Heart left ventricle (tissue), 16 donors: ENCODE measurements at regions not wholly inside any gene's neighbourhood (a gene's known extent, or its start where the extent isn't known, plus 50 kb on each side); places are given as distances from the start of the nearest gene placed in this dataset.

Source experiments
- ATAC-seq, 4 donors: fragments of 200-7000 bp; cut with Tn5 transposase; one replicate each; pipeline ENCODE4 v1.9.1; 2020 to 2022; ENCODE audit warnings: moderate library complexity in 4 of 4, mild to moderate bottlenecking in 3 of 4, moderate number of reproducible peaks in 1 of 4
- DNase-seq, 5 donors: peaks; one replicate each; pipeline ENCODE4 v3.0.0-alpha.2; 2020
- H3K27ac ChIP-seq, 12 donors: fragments of 200-600 bp; sonication (generic) in 4 of 12; one replicate each; pipeline versions ENCODE4 v1.5.0 to v1.8.0; 2016 to 2022; ENCODE audit warnings: mild to moderate bottlenecking in 2 of 12
- H3K27me3 ChIP-seq, 9 donors: fragments of 200-600 bp; sonication (generic) in 2 of 9; one replicate each; pipeline versions ENCODE4 v1.5.1 to v1.8.0; 2016 to 2022; ENCODE audit warnings: mild to moderate bottlenecking in 3 of 9
- H3K36me3 ChIP-seq, 9 donors: fragments of 200-600 bp; sonication (generic) in 2 of 9; one replicate each; pipeline versions ENCODE4 v1.5.0 to v1.8.0; 2018 to 2022; ENCODE audit warnings: mild to moderate bottlenecking in 2 of 9
- H3K4me1 ChIP-seq, 12 donors: fragments of 200-600 bp; sonication (generic) in 4 of 12; one replicate each; pipeline versions ENCODE4 v1.5.0 to v1.8.0; 2016 to 2022; ENCODE audit warnings: mild to moderate bottlenecking in 3 of 12
- H3K4me3 ChIP-seq, 12 donors: fragments of 200-600 bp; sonication (generic) in 4 of 12; one replicate each; pipeline versions ENCODE4 v1.5.0 to v1.8.0; 2017 to 2022; ENCODE audit warnings: mild to moderate bottlenecking in 9 of 12, moderate library complexity in 4 of 12
- H3K9me3 ChIP-seq, 12 donors: fragments of 200-600 bp; sonication (generic) in 4 of 12; one replicate each; pipeline versions ENCODE4 v1.5.0 to v1.8.0; 2016 to 2022; ENCODE audit warnings: mild to moderate bottlenecking in 1 of 12
- POLR2A ChIP-seq, 2 donors: fragments of 450-650 bp; IDR thresholded peaks; one replicate each; pipeline ENCODE4 v1.6.1; 2017; ENCODE audit warnings: antibody characterized with exemption in 2 of 2, mild to moderate bottlenecking in 2 of 2, moderate library complexity in 2 of 2
- WGBS, 4 donors: extraction: QIAGEN DNeasy Blood & Tissue Kit in 2 of 4; methylation state at CpG; one replicate each; pipeline versions ENCODE4 v1.1.5 to v1.1.7; 2013 to 2018; 5-methylcytosine and 5-hydroxymethylcytosine counted together
- intact Hi-C, 10 donors: fragments of 100-400 bp; cut with DNase I; formaldehyde crosslinking; loops; one replicate each; pipeline versions ENCODE4 v1.11.1 to v1.14.2; 2022
- TF ChIP-seq, protein P1 (sequence below), 12 donors: fragments of 200-600 bp; sonication (generic) in 4 of 12; IDR thresholded peaks; one replicate each; pipeline versions ENCODE4 v1.5.0 to v1.8.0; 2018 to 2022; ENCODE audit warnings: antibody characterized with exemption in 12 of 12, mild to moderate bottlenecking in 5 of 12
- donor health status: ischemic (EF 13 %, LVEDD 7.1; RV severe dilation, severe dysfunction).
- donor health status: healthy with polysubstance abuse.
- donor health status: DM: no; HTN: yes; CAD: no.
- donor health status: DM: no; HTN: no; CAD: no.
- donor health status: ischemic (EF 25% LVEDD 6.9; RV normal size, moderate dysfunction).
- donor health status: ischemic (EF 25% LVEDD 5.7; RV mildly dilated, moderate dysfunction).
- donor health status: healthy.
- donor health status: DM: yes; HTN: yes; CAD: no.
- donor health status: ischemic (EF 35%, LVEDD 5.7; RV mildly dilated, moderate dysfunction).
- donor health status: nonischemic (EF 11% LVEDD 7.7; RV severe dilation, severe dysfunction).
- donor health status: DM: yes; HTN: yes; CAD: no.
- donor health status: PGD.
- donor health status: ischemic (EF 29% LVEDD 5.4; RV normal size, mild dysfunction).
- donor health status: nonischemic (EF 23%, LVEDD 6.1; RV moderate dilation, normal function).

DNA sequence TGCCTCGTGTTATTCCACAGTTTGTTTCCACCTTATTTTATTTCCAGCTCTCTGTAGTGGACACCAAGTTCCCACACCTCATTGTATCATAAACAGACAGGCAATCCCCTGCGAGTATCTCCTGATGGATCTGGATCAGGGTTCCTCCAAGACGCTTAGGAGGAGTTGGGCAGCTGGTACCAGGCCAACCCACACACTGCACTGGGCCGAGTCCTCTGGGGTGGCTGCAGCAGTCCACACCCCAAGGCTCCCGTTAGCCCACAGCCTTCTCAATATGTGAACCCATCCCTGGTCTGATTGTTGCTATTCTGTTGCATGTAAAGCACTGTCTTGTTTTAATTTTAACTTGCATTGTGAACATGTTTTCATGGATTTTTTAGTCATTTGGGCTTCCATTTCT is 178.8 kb upstream of the RAB6C start:
- intact Hi-C loops: no loop called here
- H3K27ac ChIP-seq: no peak overlapping the region
- ATAC-seq (no peak), DNase-seq (no peak)
- H3K4me3 ChIP-seq: no peak overlapping the region
- H3K27me3 ChIP-seq: peaks cover 0 to 15% (median 3%) of the 10 kb centered on the region in 9 donors
- H3K4me1 ChIP-seq: no peaks in the 10 kb centered on the region
- no peaks in the 10 kb centered on the region for H3K9me3 ChIP-seq
- TF ChIP-seq, protein P1, sequence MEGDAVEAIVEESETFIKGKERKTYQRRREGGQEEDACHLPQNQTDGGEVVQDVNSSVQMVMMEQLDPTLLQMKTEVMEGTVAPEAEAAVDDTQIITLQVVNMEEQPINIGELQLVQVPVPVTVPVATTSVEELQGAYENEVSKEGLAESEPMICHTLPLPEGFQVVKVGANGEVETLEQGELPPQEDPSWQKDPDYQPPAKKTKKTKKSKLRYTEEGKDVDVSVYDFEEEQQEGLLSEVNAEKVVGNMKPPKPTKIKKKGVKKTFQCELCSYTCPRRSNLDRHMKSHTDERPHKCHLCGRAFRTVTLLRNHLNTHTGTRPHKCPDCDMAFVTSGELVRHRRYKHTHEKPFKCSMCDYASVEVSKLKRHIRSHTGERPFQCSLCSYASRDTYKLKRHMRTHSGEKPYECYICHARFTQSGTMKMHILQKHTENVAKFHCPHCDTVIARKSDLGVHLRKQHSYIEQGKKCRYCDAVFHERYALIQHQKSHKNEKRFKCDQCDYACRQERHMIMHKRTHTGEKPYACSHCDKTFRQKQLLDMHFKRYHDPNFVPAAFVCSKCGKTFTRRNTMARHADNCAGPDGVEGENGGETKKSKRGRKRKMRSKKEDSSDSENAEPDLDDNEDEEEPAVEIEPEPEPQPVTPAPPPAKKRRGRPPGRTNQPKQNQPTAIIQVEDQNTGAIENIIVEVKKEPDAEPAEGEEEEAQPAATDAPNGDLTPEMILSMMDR (IDR thresholded peaks at IDR 0.05): no peak
- no peak for TF ChIP-seq POLR2A (IDR thresholded peaks at IDR 0.05)
- H3K36me3 ChIP-seq: no peaks in the 10 kb centered on the region
- 69 to 80% (median 76%) methylated on average over 5 of the region's 5 CpGs for WGBS, 4 donors

DNA sequence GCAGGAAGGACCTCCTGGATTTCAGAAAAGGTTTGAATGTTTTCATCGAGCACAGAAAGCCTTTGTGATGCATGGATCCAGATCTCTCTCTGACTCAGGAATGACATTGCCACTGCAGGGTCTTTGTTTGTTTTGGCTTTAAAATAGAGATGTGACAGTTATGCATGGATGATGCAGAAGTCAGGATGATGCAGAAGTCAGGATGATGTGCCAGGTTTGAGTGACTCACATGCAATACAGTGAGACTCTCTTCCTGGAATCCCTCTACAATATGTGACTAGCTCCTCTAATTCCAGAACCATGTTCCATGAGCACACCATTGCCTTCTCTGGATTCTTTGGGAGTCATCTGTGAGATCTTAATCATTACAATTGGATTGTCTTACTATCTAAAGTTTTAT is 177.9 kb upstream of the RAB6C start:
- Histone ChIP-seq H3K4me3 (no peak overlapping the region), H3K36me3 (no peaks in the 10 kb centered on the region), H3K4me1 (no peaks in the 10 kb centered on the region), H3K27ac (no peak overlapping the region), H3K27me3 (peaks cover 0 to 18% (median 3%) of the 10 kb centered on the region in 9 donors), H3K9me3 (no peaks in the 10 kb centered on the region)
- WGBS, 4 donors: 68 to 89% (median 75%) methylated on average over 1 of the region's 1 CpG
- no peak for TF ChIP-seq POLR2A (IDR thresholded peaks at IDR 0.05)
- TF ChIP-seq, protein P1 (IDR thresholded peaks at IDR 0.05): no peak
- intact Hi-C loops: no loop called here
- DNase-seq (no peak), ATAC-seq (no peak)

DNA sequence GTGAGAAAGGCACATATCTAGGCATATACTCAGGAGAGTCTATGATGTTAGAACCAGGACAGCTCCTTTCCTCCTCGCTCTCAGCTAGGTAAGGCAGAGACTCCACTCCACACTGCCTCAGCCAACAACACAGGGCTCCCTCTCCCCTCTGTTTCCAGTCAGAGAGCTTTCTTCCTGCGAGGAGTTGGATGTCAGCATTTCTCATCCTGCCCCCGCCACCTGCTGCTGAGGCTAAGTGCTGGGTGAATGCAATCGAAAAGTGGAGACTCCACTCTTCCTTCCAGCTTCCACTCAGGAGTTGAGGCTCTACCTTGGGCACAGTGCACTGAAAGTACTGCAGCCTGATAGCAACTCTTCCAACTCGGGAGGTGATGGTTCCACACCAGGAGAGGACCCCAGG is 177.2 kb upstream of the RAB6C start:
- no peak for TF ChIP-seq POLR2A (IDR thresholded peaks at IDR 0.05)
- TF ChIP-seq, protein P1 (IDR thresholded peaks at IDR 0.05): no peak
- 53 to 63% (median 60%) methylated on average over 5 of the region's 5 CpGs for WGBS, 4 donors
- intact Hi-C loops: no loop called here
- ATAC-seq: no peak
- Histone ChIP-seq H3K27me3 (peaks cover 0 to 18% (median 3%) of the 10 kb centered on the region in 9 donors), H3K4me1 (no peaks in the 10 kb centered on the region), H3K27ac (no peak overlapping the region), H3K4me3 (no peak overlapping the region), H3K9me3 (no peaks in the 10 kb centered on the region), H3K36me3 (no peaks in the 10 kb centered on the region)
- DNase-seq: no peak

DNA sequence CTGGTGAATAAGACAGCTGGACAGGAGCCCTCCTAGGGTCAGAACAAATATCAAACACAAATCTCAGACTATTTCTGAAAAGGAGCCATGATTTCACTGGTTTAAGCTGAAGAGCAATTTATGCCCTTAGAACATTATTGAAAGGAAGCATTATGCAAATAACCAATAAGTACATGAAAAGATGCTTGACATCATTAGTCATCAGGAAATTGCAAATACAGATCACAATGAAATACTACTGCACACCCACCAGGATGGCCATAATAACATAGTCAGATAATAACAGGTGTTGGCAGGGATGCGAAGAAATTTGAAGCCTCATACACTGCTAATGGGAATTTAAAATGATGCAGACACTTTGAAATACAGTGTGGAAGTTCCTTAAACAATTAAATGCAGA is 176.4 kb upstream of the RAB6C start:
- 88 to 93% (median 91%) methylated on average over 1 of the region's 1 CpG for WGBS, 4 donors
- Histone ChIP-seq H3K4me3 (no peak overlapping the region), H3K4me1 (no peaks in the 10 kb centered on the region), H3K27ac (no peak overlapping the region), H3K27me3 (peaks cover 0 to 18% (median 3%) of the 10 kb centered on the region in 9 donors), H3K36me3 (no peaks in the 10 kb centered on the region), H3K9me3 (no peaks in the 10 kb centered on the region)
- no peak for ATAC-seq
- intact Hi-C loops: no loop called here
- no peak for TF ChIP-seq POLR2A (IDR thresholded peaks at IDR 0.05)
- TF ChIP-seq, protein P1 (IDR thresholded peaks at IDR 0.05): no peak
- no peak for DNase-seq
